PC-9 (cell line): ENCODE measurements at regions not wholly inside any gene's neighbourhood (a gene's known extent, or its start where the extent isn't known, plus 50 kb on each side); places are given as distances from the start of the nearest gene placed in this dataset.

Experiments used
- BruUV-seq: library from RNA; stranded (reverse); fragments of 400-500 nt; replicated peaks from 2 replicates; lab custom pipeline; 2021; lab: Mats Ljungman, UMichigan
- CTCF ChIA-PET: fragments of 300-600 bp; sonication (Branson Sonifier 250); formaldehyde crosslinking; loops from one replicate; lab custom pipeline; 2022; ENCODE audit warnings: antibody characterized with exemption; lab: Charles Lee
- POLR2A ChIA-PET: fragments of 300-600 bp; sonication (Branson Sonifier 250); formaldehyde crosslinking; loops from one replicate; lab custom pipeline; 2022; ENCODE audit warnings: antibody characterized with exemption; ENCODE audit not compliant: unreplicated experiment; lab: Charles Lee
- DNase-seq, 2 experiments: peaks; one replicate each; pipeline versions ENCODE4 v3.0.0 to v3.0.0-alpha.2; 2015 to 2022; ENCODE audit warnings: mixed read lengths in 1 of 2
- H2AFZ ChIP-seq: fragments of 200-600 bp; sonication (generic); 2 replicates; pipeline ENCODE4 v1.8.1; 2017; ENCODE audit warnings: antibody characterized with exemption
- H3F3A ChIP-seq: fragments of 200-600 bp; sonication (generic); 2 replicates; pipeline ENCODE4 v1.8.1; 2017; ENCODE audit warnings: antibody characterized with exemption, mild to moderate bottlenecking, low read depth; ENCODE audit not compliant: insufficient read depth
- H3K27ac ChIP-seq: fragments of 200-600 bp; sonication (generic); 2 replicates; pipeline ENCODE4 v1.6.1; 2016; ENCODE audit warnings: mixed run types
- H3K27me3 ChIP-seq: fragments of 200-600 bp; sonication (generic); 2 replicates; pipeline ENCODE4 v1.6.1; 2016; ENCODE audit warnings: low read depth, mixed run types; ENCODE audit not compliant: insufficient read depth
- H3K36me3 ChIP-seq: fragments of 200-600 bp; sonication (generic); 2 replicates; pipeline ENCODE4 v1.6.1; 2016; ENCODE audit warnings: low read depth, mixed run types
- H3K4me1 ChIP-seq: fragments of 200-600 bp; sonication (generic); replicated peaks from 2 replicates; pipeline ENCODE4 v1.6.1; 2016; ENCODE audit warnings: mixed run types; ENCODE audit not compliant: insufficient read depth
- H3K4me2 ChIP-seq: fragments of 200-600 bp; sonication (generic); 2 replicates; pipeline ENCODE4 v1.6.1; 2017; ENCODE audit warnings: mixed run types
- H3K4me3 ChIP-seq: fragments of 200-600 bp; sonication (generic); 2 replicates; pipeline ENCODE4 v1.6.1; 2016; ENCODE audit warnings: mixed run types
- H3K79me2 ChIP-seq: fragments of 200-600 bp; sonication (generic); 2 replicates; pipeline ENCODE4 v1.6.1; 2017; ENCODE audit warnings: low read depth, mixed run types
- H3K9me2 ChIP-seq: fragments of 200-600 bp; sonication (generic); 2 replicates; pipeline ENCODE4 v1.8.1; 2017; ENCODE audit warnings: mild to moderate bottlenecking; ENCODE audit not compliant: insufficient read depth
- H3K9me3 ChIP-seq: fragments of 200-600 bp; sonication (generic); 2 replicates; pipeline ENCODE4 v1.8.1; 2016; ENCODE audit warnings: low read depth; ENCODE audit not compliant: insufficient read depth
- H4K20me1 ChIP-seq: fragments of 200-600 bp; sonication (generic); 2 replicates; pipeline ENCODE4 v1.8.1; 2017; ENCODE audit not compliant: insufficient read depth
- EZH2 ChIP-seq: fragments of 200-600 bp; sonication (generic); IDR thresholded peaks from 2 replicates; pipeline ENCODE4 v1.8.0; 2017; ENCODE audit warnings: antibody characterized with exemption, low read depth
- intact Hi-C: fragments of 100-400 bp; cut with micrococcal nuclease; formaldehyde crosslinking; loops from one replicate; pipeline ENCODE4 v1.10.0; 2022; ENCODE audit not compliant: unreplicated experiment
- TF ChIP-seq, protein P1 (sequence below): fragments of 200-600 bp; sonication (generic); conservative IDR thresholded peaks from 2 replicates; pipeline ENCODE4 v1.6.1; 2017; ENCODE audit warnings: mixed run types, antibody characterized with exemption, mild to moderate bottlenecking, moderate library complexity

DNA sequence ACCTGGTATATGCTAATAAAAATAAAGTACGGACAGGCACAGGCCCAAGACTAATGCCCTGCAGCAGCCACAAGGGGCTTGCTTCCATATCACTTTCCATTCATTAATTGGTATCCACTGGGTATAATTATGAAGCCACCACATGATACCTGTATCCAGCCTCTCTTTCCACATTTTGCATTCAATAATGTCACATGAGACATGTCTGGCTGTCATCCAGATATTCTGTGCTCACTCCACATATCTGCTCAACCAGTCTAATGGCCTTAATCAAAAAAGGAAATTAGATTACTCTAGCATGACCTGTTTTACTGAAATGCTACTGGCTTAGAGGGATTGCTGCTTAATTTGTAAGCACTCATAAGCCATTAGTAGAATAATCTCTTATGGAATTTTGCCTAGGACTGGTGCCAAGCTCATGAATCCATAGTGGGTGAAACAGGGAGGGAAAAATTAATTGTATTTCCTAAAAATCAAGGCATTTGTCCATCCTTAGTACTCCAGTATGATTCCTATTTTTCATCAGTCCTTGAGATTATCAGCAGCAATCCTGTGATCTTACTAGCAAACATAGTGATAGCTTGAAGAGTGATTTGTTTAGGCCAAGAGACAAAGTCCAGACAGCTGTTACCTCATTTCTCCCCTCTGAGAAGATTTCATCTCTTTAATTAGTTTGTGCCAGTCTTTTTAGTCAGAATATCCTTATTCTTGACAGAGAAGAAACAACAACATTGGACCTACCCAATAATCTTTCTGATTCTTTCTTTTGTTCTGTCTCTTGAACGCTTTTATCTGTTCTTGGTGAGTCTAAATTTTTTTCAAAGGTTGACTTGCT is 119.2 kb upstream of the ABCA1 start:
- H3K36me3 ChIP-seq = no peaks in the 10 kb centered on the region
- intact Hi-C loops = no loop called here

DNA sequence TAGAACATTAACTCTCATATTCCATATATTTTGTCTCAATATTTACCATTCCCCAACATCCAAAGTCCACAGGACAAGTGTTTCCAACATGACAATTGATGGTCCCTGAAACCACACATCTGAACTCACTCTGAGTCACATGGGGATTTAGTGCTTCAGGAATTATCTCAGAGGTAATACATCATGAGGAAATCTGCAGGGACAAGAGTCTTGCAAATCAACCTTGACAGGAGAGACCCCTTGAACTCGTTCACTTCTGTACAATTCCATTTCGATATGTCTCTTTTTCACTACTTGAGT is 119.7 kb upstream of the ABCA1 start:
- no peak overlapping the region for H3K4me2 ChIP-seq
- H4K20me1 ChIP-seq = no peaks in the 10 kb centered on the region
- no peaks in the 10 kb centered on the region for H3K9me2 ChIP-seq
- H3K36me3 ChIP-seq = no peaks in the 10 kb centered on the region
- H3K27me3 ChIP-seq = no peaks in the 10 kb centered on the region
- H3K9me3 ChIP-seq = no peaks in the 10 kb centered on the region
- POLR2A ChIA-PET = no interaction called here
- no peak for DNase-seq
- H3K27ac ChIP-seq = no peak overlapping the region
- H3K4me3 ChIP-seq = no peak overlapping the region
- TF ChIP-seq, protein P1, sequence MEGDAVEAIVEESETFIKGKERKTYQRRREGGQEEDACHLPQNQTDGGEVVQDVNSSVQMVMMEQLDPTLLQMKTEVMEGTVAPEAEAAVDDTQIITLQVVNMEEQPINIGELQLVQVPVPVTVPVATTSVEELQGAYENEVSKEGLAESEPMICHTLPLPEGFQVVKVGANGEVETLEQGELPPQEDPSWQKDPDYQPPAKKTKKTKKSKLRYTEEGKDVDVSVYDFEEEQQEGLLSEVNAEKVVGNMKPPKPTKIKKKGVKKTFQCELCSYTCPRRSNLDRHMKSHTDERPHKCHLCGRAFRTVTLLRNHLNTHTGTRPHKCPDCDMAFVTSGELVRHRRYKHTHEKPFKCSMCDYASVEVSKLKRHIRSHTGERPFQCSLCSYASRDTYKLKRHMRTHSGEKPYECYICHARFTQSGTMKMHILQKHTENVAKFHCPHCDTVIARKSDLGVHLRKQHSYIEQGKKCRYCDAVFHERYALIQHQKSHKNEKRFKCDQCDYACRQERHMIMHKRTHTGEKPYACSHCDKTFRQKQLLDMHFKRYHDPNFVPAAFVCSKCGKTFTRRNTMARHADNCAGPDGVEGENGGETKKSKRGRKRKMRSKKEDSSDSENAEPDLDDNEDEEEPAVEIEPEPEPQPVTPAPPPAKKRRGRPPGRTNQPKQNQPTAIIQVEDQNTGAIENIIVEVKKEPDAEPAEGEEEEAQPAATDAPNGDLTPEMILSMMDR = no peak
- no peak for TF ChIP-seq EZH2
- peaks cover 4% of the 10 kb centered on the region for H3K4me1 ChIP-seq
- intact Hi-C loops = no loop called here
- no peak overlapping the region for H2AFZ ChIP-seq
- no peaks in the 10 kb centered on the region for H3K79me2 ChIP-seq
- CTCF ChIA-PET = interaction anchor here (0.6 kb wide), 1 partner anchor 368 kb away, joined by 5 read pairs; no protein-coding TSS in a partner anchor
- BruUV-seq = no TSS peak
- H3F3A ChIP-seq = peaks cover 5% of the 10 kb centered on the region; the same call in 1 of the 2 replicates

More for the DNA sequence above, 119.2 kb upstream of the ABCA1 start:
- H3F3A ChIP-seq = no peaks in the 10 kb centered on the region
- H3K4me1 ChIP-seq = no peaks in the 10 kb centered on the region
- H4K20me1 ChIP-seq = no peaks in the 10 kb centered on the region
- H2AFZ ChIP-seq = no peak overlapping the region
- H3K4me3 ChIP-seq = no peak overlapping the region
- H3K9me2 ChIP-seq = no peaks in the 10 kb centered on the region
- no TSS peak for BruUV-seq
- POLR2A ChIA-PET = no interaction called here
- H3K9me3 ChIP-seq = no peaks in the 10 kb centered on the region
- CTCF ChIA-PET = interaction anchor here (0.6 kb wide), 1 partner anchor 369 kb away, joined by 5 read pairs; no protein-coding TSS in a partner anchor
- no peak overlapping the region for H3K27ac ChIP-seq
- H3K27me3 ChIP-seq = no peaks in the 10 kb centered on the region
- no peak for DNase-seq
- TF ChIP-seq, protein P1 = no peak
- TF ChIP-seq EZH2 = no peak
- no peak overlapping the region for H3K4me2 ChIP-seq
- H3K79me2 ChIP-seq = no peaks in the 10 kb centered on the region

DNA sequence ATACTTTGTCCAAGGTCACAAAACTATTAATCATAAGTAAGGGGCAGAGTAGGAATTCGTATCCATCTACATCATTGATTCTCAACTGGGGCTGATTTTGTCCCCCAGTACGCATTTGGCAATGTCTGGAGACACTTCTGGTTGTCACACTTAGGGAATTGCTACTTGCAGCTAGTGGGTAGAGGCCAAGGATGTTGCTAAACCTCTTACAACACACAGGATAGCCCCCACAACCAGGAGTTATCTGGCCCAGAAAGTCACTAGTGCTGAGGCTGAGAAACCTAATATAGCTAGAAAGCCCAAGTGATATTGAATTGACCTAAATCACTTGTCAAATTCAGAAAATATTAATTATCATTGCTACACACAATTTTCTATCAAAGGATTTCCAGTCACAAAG is 120.4 kb upstream of the ABCA1 start:
- H4K20me1 ChIP-seq = no peaks in the 10 kb centered on the region
- H3F3A ChIP-seq = peaks cover 10% of the 10 kb centered on the region; the same call in 1 of the 2 replicates
- TF ChIP-seq EZH2 = no peak
- H3K9me3 ChIP-seq = no peaks in the 10 kb centered on the region
- H3K27me3 ChIP-seq = no peaks in the 10 kb centered on the region
- H3K27ac ChIP-seq = no peak overlapping the region
- no peak overlapping the region for H3K4me3 ChIP-seq
- H3K79me2 ChIP-seq = no peaks in the 10 kb centered on the region
- CTCF ChIA-PET = no interaction called here
- H3K9me2 ChIP-seq = no peaks in the 10 kb centered on the region
- no peak for DNase-seq
- intact Hi-C loops = no loop called here
- no peaks in the 10 kb centered on the region for H3K36me3 ChIP-seq
- H3K4me1 ChIP-seq = peaks cover 11% of the 10 kb centered on the region
- H3K4me2 ChIP-seq = no peak overlapping the region
- POLR2A ChIA-PET = no interaction called here
- no peak overlapping the region for H2AFZ ChIP-seq
- no TSS peak for BruUV-seq
